ENCODE measurements at regions not wholly inside any gene's neighbourhood (a gene's known extent, or its start where the extent isn't known, plus 50 kb on each side); places are given as distances from the start of the nearest gene placed in this dataset.

GRCh38 chr13:94860981-94861407 is 148.6 kb upstream of the SOX21 start:
- WGBS = 32% methylated on average over 8 of the region's 8 CpGs
- no peak overlapping the region for H3K27ac ChIP-seq
- DNase-seq (ENCODE audit: low spot score in 2 of 2) = no peak

GRCh38 chr13:94859811-94860210 is 147.5 kb upstream of the SOX21 start:
- Histone ChIP-seq H3K36me3 (no peaks in the 10 kb centered on the region), H3K9me3 (no peaks in the 10 kb centered on the region), H3K27me3 (peaks cover 5% of the 10 kb centered on the region), H3K27ac (no peak overlapping the region), H3K4me3 (no peak overlapping the region), H3K4me1 (no peaks in the 10 kb centered on the region)
- no peak for DNase-seq (ENCODE audit: low spot score in 2 of 2)
- TF ChIP-seq CTCF (IDR thresholded peaks at IDR 0.05) (no peak), EP300 (IDR thresholded peaks at IDR 0.05) (no peak), POLR2A (IDR thresholded peaks at IDR 0.05) (no peak), POLR2AphosphoS5 (IDR thresholded peaks at IDR 0.05) (no peak)
- WGBS = 66% methylated on average over 2 of the region's 2 CpGs

More at GRCh38 chr13:94860981-94861407, 148.6 kb upstream of the SOX21 start:
- Histone ChIP-seq H3K4me1 (no peaks in the 10 kb centered on the region), H3K9me3 (no peaks in the 10 kb centered on the region), H3K27me3 (peaks cover 5% of the 10 kb centered on the region), H3K36me3 (no peaks in the 10 kb centered on the region), H3K4me3 (peak overlapping the region; percentile 39)
- TF ChIP-seq CTCF (IDR thresholded peaks at IDR 0.05) = no peak
- no peak for TF ChIP-seq POLR2A (IDR thresholded peaks at IDR 0.05)
- TF ChIP-seq POLR2AphosphoS5 (IDR thresholded peaks at IDR 0.05) = no peak
- TF ChIP-seq EP300 (IDR thresholded peaks at IDR 0.05) = no peak

- Histone ChIP-seq H3K9me3 (no peaks in the 10 kb centered on the region), H3K27ac (no peak overlapping the region), H3K36me3 (no peaks in the 10 kb centered on the region), H3K27me3 (peaks cover 5% of the 10 kb centered on the region), H3K4me1 (no peaks in the 10 kb centered on the region), H3K4me3 (no peak overlapping the region)
- 59% methylated on average over 11 of the region's 11 CpGs for WGBS
- DNase-seq (ENCODE audit: low spot score in 2 of 2) = peak; percentile 79 to 81
- TF ChIP-seq POLR2A (IDR thresholded peaks at IDR 0.05) (no peak), CTCF (IDR thresholded peaks at IDR 0.05) (no peak), POLR2AphosphoS5 (IDR thresholded peaks at IDR 0.05) (no peak), EP300 (IDR thresholded peaks at IDR 0.05) (no peak)
Observed at GRCh38 chr13:94859278-94859691, 146.9 kb upstream of the SOX21 start.

- H3K27me3 ChIP-seq = peaks cover 5% of the 10 kb centered on the region
- no peaks in the 10 kb centered on the region for H3K4me1 ChIP-seq
- H3K36me3 ChIP-seq = no peaks in the 10 kb centered on the region
- WGBS = 72% methylated on average over 4 of the region's 4 CpGs
- no peaks in the 10 kb centered on the region for H3K9me3 ChIP-seq
- no peak for TF ChIP-seq CTCF (IDR thresholded peaks at IDR 0.05)
- no peak for TF ChIP-seq EP300 (IDR thresholded peaks at IDR 0.05)
- no peak for TF ChIP-seq POLR2A (IDR thresholded peaks at IDR 0.05)
- TF ChIP-seq POLR2AphosphoS5 (IDR thresholded peaks at IDR 0.05) = no peak
- H3K27ac ChIP-seq = no peak overlapping the region
- DNase-seq (ENCODE audit: low spot score in 2 of 2) = no peak
- no peak overlapping the region for H3K4me3 ChIP-seq
Observed at GRCh38 chr13:94858856-94859255, 146.5 kb upstream of the SOX21 start.

GRCh38 chr13:94854688-94855087 is 142.3 kb upstream of the SOX21 start:
- TF ChIP-seq POLR2A (IDR thresholded peaks at IDR 0.05) (no peak), CTCF (IDR thresholded peaks at IDR 0.05) (no peak), POLR2AphosphoS5 (IDR thresholded peaks at IDR 0.05) (no peak), EP300 (IDR thresholded peaks at IDR 0.05) (no peak)
- H3K36me3 ChIP-seq = no peaks in the 10 kb centered on the region
- no peaks in the 10 kb centered on the region for H3K27me3 ChIP-seq
- 75% methylated on average over 1 of the region's 1 CpG for WGBS
- H3K4me3 ChIP-seq = no peak overlapping the region
- H3K27ac ChIP-seq = no peak overlapping the region
- no peaks in the 10 kb centered on the region for H3K9me3 ChIP-seq
- no peaks in the 10 kb centered on the region for H3K4me1 ChIP-seq
- DNase-seq (ENCODE audit: low spot score in 2 of 2) = no peak

Measured in suprapubic skin (tissue), 4 donors.